LHCN-M2 (cell line): ENCODE measurements at regions not wholly inside any gene's neighbourhood (a gene's known extent, or its start where the extent isn't known, plus 50 kb on each side); places are given as distances from the start of the nearest gene placed in this dataset.

ENCODE experiments used
- DNase-seq: peaks from one replicate; pipeline ENCODE4 v3.0.0-alpha.2; 2012; ENCODE audit warnings: low read depth

DNA sequence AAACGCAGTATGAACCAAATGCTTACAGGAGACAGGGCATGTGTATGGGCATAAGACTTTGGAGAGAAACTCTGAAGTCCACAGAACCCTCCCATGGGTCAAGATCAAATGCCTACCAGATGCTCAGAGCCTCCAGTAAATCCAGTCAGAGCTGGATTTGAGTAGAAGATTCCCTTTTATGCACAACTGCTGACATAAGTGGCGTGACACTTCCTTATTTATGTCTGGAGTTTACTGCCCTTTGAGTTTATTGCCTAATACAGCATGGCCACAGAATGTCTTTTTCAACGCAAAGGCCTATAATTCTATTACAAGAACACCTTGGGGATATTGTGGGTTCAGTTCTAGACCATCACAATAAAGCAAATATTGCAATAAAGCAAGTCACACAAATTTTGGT lies 220.0 kb upstream of the FOXQ1 start:
- no peak for DNase-seq

DNA sequence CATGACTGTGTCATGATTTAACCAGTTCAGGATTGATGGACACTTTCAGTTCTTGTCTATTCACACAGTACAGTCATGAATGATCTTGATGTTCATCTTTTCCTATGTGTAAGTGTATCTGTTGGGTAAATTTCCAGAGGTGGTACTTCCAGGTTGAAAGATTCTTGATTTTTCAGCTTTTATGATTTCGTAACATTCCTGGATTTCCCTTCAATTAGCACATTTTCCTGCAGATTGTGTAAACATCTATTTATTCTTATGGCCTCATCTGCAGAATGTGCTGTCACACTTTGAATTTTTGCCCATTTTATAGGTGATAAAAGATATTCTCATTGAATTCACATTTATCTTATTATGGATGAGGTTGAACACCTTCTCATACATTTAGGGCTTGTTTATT lies 222.0 kb upstream of the FOXQ1 start:
- no peak for DNase-seq

DNA sequence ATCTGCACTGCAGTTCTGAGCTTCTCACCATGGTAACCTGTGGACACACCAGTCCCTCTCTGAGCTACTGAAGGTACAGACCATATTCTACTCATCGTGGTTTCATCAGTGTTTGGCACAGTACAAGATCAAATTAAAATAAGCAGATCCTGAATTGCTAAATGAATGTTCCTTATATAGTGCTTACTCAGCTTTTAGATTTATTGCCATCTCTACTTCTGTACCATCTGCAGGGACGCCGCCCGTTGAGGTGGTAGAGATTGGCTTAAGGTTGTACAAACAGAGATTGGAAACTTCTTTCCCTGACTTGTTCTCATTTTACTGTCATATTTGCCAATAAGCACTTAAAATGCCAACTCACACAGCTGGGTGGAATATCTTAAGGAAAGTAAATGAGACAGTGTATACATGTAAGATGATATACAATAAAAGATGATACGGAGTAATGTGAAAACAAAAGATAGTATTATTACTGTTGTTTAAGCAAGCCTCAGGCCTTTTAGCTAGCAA lies 223.4 kb upstream of the FOXQ1 start:
- no peak for DNase-seq

DNA sequence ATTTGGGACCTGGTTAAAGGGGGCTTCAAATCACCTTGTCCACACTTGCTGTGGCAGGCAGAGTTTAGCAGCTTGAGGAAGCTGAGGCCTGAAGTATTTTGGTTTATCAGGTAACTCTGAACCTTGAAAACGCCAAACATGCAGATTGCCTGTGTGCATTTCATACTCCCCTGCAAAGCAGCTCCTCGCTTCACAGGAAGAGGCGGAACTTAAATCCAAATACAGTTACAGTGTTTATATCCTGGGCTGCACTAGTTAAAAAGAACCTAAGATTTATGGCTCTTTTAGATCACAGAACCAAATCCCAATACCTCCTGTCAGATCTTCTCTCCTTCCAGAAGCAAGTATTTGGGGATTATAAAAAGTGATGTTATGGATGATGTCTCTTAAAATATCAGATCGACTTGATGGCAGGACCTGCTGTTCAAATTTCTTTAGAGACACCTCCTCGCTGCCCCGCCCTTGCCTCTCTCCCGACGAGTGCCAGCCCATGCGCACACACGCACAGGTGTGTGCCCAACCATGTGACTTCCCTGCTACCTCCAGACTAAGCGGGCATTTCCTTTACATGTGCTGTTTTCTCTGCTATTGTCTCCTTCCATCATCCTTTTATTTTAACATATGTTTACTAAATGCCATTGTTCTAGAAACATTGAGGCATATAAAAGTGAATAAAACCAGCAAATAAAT lies 224.6 kb upstream of the FOXQ1 start:
- no peak for DNase-seq

DNA sequence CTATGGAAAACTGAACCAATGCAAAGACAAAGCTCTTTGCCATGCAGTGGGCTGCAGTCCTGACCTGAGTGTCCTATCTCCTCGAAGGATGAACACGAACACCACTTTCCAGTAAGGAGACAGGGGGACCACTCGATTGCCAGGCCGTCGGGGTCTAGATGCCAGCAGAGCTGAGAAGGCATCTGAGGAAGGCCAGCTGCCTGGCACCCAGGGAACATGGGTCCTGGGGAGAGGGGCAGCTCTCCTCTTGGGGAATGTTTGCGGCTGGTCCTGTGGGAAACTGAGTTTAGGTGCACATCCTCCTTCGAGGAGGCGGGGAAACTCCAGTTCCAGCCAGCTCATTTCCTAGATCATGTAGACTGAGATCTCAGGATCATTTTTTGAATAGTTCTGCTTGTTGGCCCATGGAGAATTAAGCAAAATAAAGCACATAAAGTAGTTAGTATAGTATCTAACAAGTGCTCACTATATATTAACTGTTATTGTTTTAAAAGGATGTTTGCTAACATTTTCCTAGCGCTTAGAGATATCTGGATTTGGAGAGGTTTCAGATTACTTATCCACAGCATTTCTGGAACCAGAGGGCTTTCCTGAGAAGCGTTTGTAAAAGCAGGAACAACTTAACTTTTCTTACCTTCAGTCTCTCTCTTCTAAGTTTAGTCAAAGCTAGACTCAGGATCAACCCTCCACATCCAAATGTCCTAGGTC lies 225.3 kb upstream of the FOXQ1 start:
- DNase-seq = no peak

DNA sequence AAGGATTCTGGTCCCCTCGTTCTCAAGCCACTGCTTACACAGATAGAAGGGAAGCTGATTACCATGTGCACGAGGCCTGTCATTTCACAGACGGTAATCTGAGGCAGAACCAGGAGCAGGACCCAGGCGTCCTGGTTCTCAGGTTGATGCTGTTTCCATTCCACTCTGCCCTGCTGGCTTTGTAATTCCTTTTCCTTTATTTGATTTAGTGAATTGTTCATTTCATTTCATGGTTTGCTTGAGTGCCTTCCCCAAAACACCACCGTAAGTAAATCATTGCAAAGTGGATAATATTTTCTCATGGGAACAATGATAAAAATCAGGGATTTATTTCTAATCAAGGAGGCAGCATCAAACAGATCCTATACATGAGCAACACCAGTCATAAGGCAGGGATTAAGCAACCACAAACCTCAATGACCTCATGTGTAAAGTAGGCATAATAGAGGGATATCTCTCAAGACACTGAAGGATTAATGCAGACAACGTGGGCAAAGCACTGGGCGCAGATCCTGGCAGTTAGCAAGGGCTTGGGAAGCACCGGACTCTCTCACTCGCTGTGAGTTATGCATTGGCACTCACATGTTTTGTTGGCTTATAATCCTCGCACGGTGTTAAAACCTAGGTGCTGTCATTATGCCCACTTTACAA lies 229.5 kb upstream of the FOXQ1 start:
- peak; percentile 35 for DNase-seq

DNA sequence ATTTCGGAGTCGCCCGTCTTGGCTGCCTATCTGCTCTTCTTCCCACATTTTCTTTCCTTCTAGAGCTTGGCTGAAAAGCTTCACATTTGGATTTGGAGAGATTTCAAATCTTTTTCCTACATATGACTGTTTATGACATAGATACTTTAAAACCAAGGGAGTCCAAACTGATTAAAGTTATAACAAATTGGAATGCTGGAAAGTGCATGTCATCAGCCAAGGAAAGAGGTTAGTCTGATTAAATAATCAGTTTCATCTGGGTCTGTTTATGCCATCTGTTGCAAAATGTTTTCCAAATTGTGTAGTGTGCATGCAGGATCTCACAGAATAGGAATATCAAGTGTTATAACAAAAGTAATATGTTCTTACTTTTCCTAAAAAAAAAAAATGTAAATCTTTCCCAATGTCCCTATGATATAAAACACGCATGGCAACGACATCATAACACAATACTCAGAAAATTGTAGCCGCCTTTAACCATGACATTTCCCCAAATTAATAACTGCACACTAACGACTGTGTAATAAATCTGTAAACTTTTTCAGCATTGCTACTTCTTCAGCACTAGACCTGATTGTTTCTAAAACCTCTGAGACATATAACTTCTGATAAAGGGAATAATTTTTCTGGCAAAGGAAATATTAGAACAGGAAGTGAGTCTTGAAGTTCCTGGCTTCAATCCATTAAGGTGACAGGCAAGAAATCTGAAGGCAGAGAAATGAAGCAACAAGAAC lies 230.2 kb upstream of the FOXQ1 start:
- DNase-seq = no peak

DNA sequence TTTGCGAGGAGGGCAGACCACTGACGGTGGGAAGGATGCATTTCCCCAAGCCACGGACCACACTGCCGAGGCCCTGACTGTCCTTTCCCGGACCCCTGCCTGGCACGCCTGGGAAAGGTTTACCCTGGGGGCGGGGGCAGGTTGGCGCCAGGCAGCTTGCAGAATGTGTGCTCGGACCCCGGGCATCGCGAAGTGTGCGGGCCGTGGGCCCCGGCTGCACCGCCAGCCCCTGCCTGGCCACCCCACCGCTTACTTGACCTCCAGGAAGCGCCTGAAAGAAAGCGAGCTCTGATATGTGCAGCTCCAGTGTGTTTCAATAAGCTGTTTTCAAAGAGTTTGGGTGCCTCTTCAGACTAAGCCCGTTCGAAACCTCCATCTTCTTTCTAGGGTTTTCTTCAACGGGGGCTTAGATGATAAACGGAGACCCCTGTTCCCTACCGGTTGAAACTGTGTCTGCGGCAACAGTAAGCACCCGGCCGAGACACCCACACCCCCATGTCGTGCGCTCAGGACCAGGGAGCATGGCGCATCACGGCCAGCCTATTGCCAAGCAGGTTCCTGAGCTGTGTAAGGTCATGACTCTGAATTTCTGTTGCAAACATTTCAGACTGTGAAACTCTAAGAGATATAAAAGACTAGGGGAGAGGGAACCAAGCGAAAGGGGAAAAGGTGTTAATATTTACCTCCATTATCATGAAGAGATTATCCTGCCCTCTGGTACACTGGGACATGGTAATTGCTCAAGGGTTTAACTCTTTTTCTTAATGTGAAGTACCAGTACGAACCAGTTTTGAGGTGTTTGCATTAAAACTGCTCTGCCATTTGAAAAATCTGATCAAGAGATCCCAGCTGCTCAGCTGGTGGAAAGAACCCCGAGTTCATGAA lies 231.2 kb upstream of the FOXQ1 start:
- no peak for DNase-seq

DNA sequence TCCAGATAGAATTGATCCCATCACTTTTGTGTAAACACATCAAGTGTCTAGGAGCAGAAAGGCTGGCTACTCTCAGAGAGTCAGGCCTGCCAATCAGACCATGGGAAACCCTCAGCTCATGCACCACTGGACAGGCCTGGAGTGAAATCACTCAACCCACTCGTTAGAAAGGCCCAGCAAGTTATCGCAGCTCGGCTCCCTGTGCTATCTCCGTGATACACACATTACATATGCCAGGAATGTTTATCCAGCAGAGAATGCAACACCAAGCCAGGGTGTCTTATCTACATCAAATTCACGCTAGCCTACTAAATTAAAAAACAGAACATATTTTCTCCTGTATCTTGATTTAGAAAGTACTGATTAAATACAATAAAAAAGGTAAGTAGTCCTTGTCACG lies 232.4 kb upstream of the FOXQ1 start:
- DNase-seq = no peak

DNA sequence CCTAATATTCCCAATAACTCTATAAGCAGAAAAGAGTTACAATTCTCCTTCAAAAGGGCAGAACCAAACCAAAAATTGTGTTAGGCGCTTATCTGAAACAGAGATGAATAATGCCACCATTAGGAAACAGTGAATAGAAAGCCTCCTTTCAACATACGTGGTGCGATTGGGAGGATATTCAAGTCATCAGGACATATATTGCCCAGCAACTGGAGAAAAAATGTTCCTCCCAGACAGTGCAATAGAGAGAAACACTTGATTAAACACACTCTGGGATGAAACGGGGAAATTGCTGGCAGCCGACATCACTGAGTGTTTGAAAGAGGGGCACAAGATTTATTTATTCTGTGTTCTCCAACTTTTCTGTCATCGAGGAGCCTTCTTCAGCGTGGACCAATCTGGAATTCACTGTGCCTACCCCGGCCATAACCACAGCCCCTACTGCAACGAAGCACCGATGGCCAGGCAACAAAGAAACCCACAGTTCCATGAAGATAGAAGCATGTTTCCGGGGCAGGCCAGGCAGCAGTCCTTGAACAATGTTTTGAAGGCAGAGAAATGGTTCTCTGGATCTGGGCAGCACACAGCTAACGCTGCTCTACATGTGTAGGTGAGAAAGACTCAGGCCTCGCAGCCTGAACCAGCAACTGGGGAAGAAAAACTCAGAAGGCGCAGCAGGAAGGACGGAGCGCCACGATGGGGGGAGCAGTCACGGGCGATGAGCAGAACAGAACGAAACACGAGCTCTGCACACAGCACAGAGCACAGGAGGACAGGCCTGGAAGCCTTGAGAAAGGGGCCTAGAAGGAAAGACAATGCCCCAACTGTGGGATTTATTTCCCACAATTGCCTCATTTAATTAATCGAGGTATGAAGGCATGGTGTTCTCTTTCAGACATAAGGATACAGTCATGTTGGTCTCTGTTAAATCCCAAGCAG lies 234.2 kb upstream of the FOXQ1 start:
- DNase-seq = no peak

DNA sequence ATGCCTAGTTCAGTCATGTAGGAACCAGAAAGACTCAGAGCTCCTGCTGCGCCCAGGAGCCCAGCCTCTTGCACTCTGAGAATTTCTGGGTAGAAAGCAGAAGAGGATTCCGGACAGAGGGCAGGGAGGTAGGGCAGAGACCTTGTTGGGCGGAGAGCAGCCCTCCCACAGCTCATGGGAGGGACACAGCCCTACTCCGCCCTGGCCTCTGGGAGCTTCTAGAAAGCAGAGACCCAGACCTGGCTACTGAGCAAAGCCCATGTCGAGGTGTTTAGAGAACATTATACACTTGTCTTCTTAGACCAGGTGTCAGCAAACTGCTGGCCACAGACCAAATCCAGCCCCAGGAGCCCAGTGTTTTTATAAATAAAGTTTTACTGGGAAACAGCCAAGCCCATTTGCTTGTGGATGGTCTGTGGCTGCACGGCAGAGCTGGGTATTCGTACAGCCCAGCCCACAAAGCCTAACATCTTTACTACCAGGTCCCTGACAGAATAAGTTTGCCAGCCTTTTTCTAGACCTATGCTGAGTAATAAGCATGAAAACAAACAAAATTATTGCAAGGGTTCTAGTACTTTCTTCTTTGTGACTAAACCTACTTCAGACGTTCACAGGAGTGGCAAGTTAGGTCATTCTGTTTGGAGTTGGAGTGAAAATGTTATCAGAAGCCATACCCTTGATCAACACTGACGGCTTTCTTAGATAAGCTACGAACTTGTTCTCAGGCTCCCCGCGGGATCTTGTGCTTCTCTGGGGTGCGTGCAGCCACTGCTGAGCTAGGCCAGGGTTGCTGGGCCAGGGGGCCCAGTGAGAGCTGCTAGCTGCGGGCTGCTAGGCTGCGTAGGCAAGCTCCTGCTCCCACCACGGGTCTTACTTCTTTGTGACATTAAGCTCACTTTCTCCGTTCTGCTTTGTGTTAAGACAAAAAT lies 235.1 kb upstream of the FOXQ1 start:
- DNase-seq = no peak

DNA sequence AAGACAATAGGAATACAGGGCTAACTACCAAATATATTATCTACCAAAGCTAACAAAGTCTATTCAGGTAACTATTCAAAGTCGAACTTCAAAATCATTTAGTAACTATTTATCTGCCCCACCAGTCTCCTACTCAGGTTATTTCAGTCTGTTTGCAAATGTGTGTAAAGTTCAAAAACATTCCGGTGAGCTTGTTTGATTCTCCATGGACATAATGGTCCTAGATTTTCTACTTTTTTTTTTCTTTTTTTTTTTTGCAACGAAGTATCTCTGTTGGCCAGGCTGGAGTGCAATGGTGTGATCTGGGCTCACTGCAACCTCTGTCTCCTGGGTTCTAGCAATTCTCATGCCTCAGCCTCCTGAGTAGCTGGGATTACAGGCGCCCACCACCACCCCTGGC lies 236.0 kb upstream of the FOXQ1 start:
- DNase-seq = no peak

DNA sequence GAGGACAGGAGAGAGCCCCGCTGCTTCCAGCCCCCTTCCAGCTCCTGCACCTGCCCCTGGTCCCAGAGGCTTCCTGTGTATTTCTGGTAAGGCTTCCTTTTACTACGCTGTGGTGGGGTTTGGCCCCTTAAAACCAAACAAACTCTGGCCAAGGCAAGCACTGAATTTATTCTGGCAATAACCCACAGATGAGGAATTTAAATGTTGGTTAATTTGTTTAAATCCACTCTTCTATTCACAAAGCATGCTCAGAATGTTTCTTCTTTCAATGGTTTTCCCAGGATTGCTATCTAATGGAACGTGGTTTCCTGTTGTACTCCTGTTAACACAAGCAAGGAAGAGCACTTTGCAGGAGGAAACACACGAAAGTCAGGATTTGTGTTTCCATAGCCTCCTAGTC lies 236.5 kb upstream of the FOXQ1 start:
- DNase-seq = no peak

DNA sequence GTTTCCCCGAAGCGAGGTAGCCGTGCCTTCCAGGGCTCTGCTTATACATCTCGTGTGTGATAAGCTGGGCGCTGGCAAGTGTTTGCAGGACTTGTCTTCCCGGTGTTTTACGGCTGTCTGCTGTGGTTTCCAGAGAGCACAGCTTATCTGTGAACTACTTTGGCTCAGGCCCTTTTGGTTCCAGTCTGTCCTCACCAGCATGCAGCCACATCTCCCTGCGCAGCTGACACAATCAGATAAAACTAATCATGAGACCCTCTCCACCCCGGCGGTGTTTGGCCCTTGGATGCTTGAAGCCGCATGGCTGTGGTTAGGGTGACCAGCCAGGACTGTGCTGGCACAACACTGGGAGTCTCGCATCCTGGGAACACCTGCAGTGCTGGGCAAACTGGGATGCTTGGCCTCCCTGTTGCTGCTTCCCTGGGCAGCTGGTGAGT lies 241.8 kb upstream of the FOXQ1 start:
- DNase-seq = no peak

DNA sequence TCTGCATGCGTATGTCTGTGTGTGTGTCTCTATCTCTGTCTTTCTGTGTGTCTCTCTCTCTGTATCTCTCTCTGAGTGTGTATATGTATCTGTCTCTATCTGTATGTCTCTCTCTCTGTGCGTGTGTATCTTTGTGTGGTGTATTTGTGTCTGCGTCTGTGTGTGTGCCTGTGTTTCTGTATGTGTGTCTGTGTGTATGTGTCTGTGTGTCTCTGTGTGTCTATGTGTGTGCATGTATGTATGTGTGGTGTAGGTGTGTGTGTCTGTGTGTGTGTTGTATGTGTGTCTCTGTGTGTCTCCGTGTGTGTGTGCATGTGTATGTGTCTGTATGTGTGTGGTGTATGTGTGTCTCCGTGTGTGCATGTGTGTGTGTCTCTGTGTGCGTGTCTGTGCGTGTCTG lies 243.0 kb upstream of the FOXQ1 start:
- no peak for DNase-seq

DNA sequence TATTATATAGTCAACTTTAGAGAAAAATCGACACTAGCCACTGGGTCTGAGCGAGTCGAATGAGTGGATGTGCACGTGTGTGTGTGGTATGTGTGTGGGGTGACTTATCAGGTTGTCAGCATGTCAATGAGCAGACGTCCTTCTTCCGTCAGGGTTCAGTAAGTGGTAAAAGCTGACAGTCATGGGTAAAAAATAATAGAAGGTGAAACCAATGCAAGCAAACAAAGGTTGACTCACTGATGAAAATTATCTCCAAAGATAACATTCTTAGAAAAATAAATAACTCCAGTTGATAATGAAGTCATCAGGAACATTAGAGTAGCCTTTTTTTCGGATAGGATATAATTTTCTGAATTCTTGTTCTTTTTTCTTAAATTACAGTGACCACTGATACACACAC lies 243.8 kb upstream of the FOXQ1 start:
- peak; percentile 3 for DNase-seq

DNA sequence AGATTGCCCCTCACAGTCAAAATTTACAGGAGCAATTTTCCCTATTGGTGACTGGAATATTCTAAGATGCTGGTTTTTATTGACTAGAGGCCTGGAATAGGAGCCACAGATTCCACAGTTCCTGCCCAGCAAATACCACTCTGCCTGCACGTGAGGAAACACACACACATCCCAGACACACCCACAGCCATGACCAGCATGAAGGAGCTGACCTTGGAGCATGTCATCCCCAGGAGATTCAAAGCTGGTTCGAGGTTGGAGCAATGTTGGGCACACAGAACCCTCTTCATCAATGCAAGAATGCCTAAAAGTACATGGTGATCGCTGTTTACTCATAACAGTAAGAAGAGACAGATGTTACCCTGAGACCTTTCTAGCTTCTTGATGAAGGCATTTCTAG lies 244.6 kb upstream of the FOXQ1 start:
- DNase-seq = no peak

DNA sequence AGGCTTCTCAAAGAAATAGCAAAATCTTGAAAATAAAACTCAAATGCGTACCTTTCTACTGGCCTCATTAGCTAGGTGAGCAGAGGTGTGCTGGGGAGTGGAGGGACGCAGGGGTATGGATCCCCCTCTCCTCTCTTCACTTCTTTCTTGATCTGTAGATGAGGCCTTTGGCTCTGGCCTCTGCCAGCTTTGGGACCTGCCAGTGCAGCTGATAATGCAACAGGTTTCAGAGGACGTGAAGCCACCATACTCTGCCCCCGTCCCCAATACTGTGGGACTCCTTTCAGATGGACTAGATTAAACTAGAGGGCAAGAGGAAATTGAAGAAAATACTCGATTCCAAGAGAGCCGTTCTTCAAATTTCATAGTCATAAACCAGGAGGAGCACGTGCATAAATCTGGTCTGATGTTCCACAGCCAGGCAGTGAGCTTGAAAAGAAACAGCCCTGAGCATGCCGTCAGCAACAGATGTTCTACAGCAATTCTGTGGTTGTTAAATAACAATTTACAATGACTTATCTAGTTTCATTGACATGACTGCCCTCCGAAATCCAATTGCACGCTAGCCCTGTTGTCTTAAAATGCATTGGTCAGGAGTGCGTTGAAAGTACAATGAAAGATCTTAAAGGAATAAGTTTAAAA lies 245.3 kb upstream of the FOXQ1 start:
- DNase-seq = no peak
